HCT116 (cell line): ENCODE measurements at regions not wholly inside any gene's neighbourhood (a gene's known extent, or its start where the extent isn't known, plus 50 kb on each side); places are given as distances from the start of the nearest gene placed in this dataset.

Experiments
- ATAC-seq: fragments of 200-7000 bp; cut with Tn5 transposase; 2 replicates; pipeline ENCODE4 v1.9.1; 2020; ENCODE audit warnings: mild to moderate bottlenecking, moderate library complexity
- BruUV-seq: library from RNA; stranded (reverse); fragments of 400-500 nt; replicated peaks from 2 replicates; lab custom pipeline; 2021; lab: Mats Ljungman, UMichigan
- CTCF ChIA-PET: fragments of 300-600 bp; sonication (Branson Sonifier 250); formaldehyde crosslinking; loops from one replicate; lab custom pipeline; 2021; ENCODE audit warnings: antibody characterized with exemption; lab: Charles Lee
- POLR2A ChIA-PET: fragments of 300-600, 350-600 bp; sonication (Branson Sonifier 250); formaldehyde crosslinking; loops from one replicate; lab custom pipeline; 2021; ENCODE audit warnings: antibody characterized with exemption; lab: Charles Lee
- RAD21 ChIA-PET, 2 experiments: fragments of 300-600 bp; sonication (Branson Sonifier 250); formaldehyde crosslinking; loops; one replicate each; lab custom pipeline; 2023; ENCODE audit warnings: low total read pairs in 2 of 2; ENCODE audit not compliant: uncharacterized antibody in 2 of 2, unreplicated experiment in 2 of 2, low non-redundant PET in 1 of 2; lab: Charles Lee
- DNase-seq: peaks from one replicate; pipeline ENCODE4 v3.0.0-alpha.2; 2010; ENCODE audit warnings: low read depth, low spot score
- H2AFZ ChIP-seq: fragments of 200-600 bp; shearing (Covaris generic), sonication (generic); 2 replicates; pipeline ENCODE4 v1.6.1; 2017; ENCODE audit warnings: low read depth, mixed run types, mixed read lengths, antibody characterized with exemption, low read length; ENCODE audit not compliant: poor library complexity, severe bottlenecking
- H3K27ac ChIP-seq: 2 replicates; pipeline ENCODE4 v1.5.1; 2012; ENCODE audit warnings: low read depth, low read length
- H3K27me3 ChIP-seq: fragments of 200-600 bp; sonication (generic); 2 replicates; pipeline ENCODE4 v1.6.1; 2016; ENCODE audit warnings: mixed run types, low read length, mixed read lengths; ENCODE audit not compliant: insufficient read depth
- H3K36me3 ChIP-seq, 2 experiments: fragments of 200-500 bp in 1 of 2; fragments of 200-600 bp in 1 of 2; sonication (Bioruptor generic) in 1 of 2; sonication (generic) in 1 of 2; 2 replicates each; pipeline versions ENCODE4 v1.5.1 to v1.6.1; 2014 to 2016; ENCODE audit warnings: low read length in 2 of 2, inconsistent platforms in 1 of 2, mixed read lengths in 1 of 2, mixed run types in 1 of 2; ENCODE audit not compliant: insufficient read depth in 2 of 2, control insufficient read depth in 1 of 2
- H3K4me1 ChIP-seq, 2 experiments: fragments of 200-600 bp in 1 of 2; sonication (generic) in 1 of 2; 2 replicates each; pipeline versions ENCODE4 v1.5.1 to v1.6.1; 2012 to 2017; ENCODE audit warnings: low read length in 2 of 2, inconsistent platforms in 1 of 2, mild to moderate bottlenecking in 1 of 2, mixed read lengths in 1 of 2, mixed run types in 1 of 2, moderate library complexity in 1 of 2; ENCODE audit not compliant: insufficient read depth in 2 of 2, control insufficient read depth in 1 of 2
- H3K4me2 ChIP-seq: fragments of 200-600 bp; sonication (generic); 2 replicates; pipeline ENCODE4 v1.6.1; 2017; ENCODE audit warnings: mixed run types, low read length, mixed read lengths
- H3K4me3 ChIP-seq, 2 experiments: fragments of 200-600 bp in 1 of 2; sonication (generic) in 1 of 2; replicated peaks in 1 of 2; 2 replicates each; pipeline ENCODE4 v1.5.1; 2011 to 2016; ENCODE audit warnings: low read length in 2 of 2, control low read depth in 1 of 2, low read depth in 1 of 2, mild to moderate bottlenecking in 1 of 2, mixed read lengths in 1 of 2, mixed run types in 1 of 2
- H3K79me2 ChIP-seq: fragments of 200-600 bp; sonication (generic); 2 replicates; pipeline ENCODE4 v1.6.1; 2017; ENCODE audit warnings: mild to moderate bottlenecking, mixed run types, low read length, moderate library complexity, mixed read lengths; ENCODE audit not compliant: insufficient read depth
- H3K9ac ChIP-seq: fragments of 200-600 bp; sonication (generic); 2 replicates; pipeline ENCODE4 v1.6.1; 2016; ENCODE audit warnings: low read length, mixed read lengths
- H3K9me2 ChIP-seq: fragments of 200-600 bp; sonication (generic), shearing (Covaris generic); 2 replicates; pipeline ENCODE4 v1.6.1; 2017; ENCODE audit warnings: mixed run types, mild to moderate bottlenecking, moderate library complexity; ENCODE audit not compliant: insufficient read depth
- H3K9me3 ChIP-seq, 2 experiments: fragments of 200-500 bp in 1 of 2; fragments of 200-600 bp in 1 of 2; sonication (Bioruptor generic) in 1 of 2; sonication (generic) in 1 of 2; 2 replicates each; pipeline ENCODE4 v1.6.1; 2014 to 2017; ENCODE audit warnings: low read length in 2 of 2, mixed read lengths in 2 of 2, inconsistent platforms in 1 of 2, low read depth in 1 of 2, mild to moderate bottlenecking in 1 of 2, mixed run types in 1 of 2, moderate library complexity in 1 of 2; ENCODE audit not compliant: control insufficient read depth in 1 of 2, insufficient read depth in 1 of 2
- H4K20me1 ChIP-seq: fragments of 200-600 bp; sonication (generic), shearing (Covaris generic); 2 replicates; pipeline ENCODE4 v1.6.1; 2017; ENCODE audit warnings: mixed run types, mild to moderate bottlenecking, moderate library complexity; ENCODE audit not compliant: insufficient read depth
- ATF3 ChIP-seq: IDR thresholded peaks from 2 replicates; pipeline ENCODE4 v1.6.1; 2012
- CEBPB ChIP-seq: IDR thresholded peaks from 2 replicates; pipeline ENCODE4 v1.6.1; 2012; ENCODE audit warnings: low read depth
- ELF1 ChIP-seq: IDR thresholded peaks from 2 replicates; pipeline ENCODE4 v1.6.1; 2012; ENCODE audit warnings: low read depth, borderline replicate concordance
- EZH2phosphoT487 ChIP-seq: fragments of 200-600 bp; IDR thresholded peaks from 2 replicates; pipeline ENCODE4 v1.6.1; 2018; ENCODE audit warnings: antibody characterized with exemption, borderline replicate concordance
- POLR2A ChIP-seq: IDR thresholded peaks from 2 replicates; pipeline ENCODE4 v1.7.0; 2011; ENCODE audit warnings: borderline replicate concordance; ENCODE audit not compliant: insufficient read depth, insufficient read length; ENCODE audit errors: extremely low read depth
- RAD21 ChIP-seq: IDR thresholded peaks from 2 replicates; pipeline ENCODE4 v1.6.1; 2012; ENCODE audit warnings: low read depth, mild to moderate bottlenecking
- TCF7L2 ChIP-seq: IDR thresholded peaks from 2 replicates; pipeline ENCODE4 v1.7.0; 2011; ENCODE audit warnings: borderline replicate concordance, inconsistent platforms; ENCODE audit not compliant: insufficient read depth, insufficient read length; ENCODE audit errors: extremely low read depth
- YY1 ChIP-seq: IDR thresholded peaks from 2 replicates; pipeline ENCODE4 v1.6.1; 2011; ENCODE audit warnings: low read length, low read depth, moderate library complexity, mild to moderate bottlenecking; ENCODE audit not compliant: insufficient replicate concordance; ENCODE audit errors: extremely low read depth
- ZFX ChIP-seq: fragments of 450-650 bp; IDR thresholded peaks from 2 replicates; pipeline ENCODE4 v1.6.1; 2017
- intact Hi-C: fragments of 100-400 bp; cut with micrococcal nuclease; formaldehyde crosslinking; loops from 2 replicates; pipeline ENCODE4 v1.10.0; 2022
- TF ChIP-seq, protein P1 (sequence below): IDR thresholded peaks from 2 replicates; pipeline ENCODE4 v1.6.1; 2011; ENCODE audit warnings: mild to moderate bottlenecking, low read length, moderate library complexity; ENCODE audit not compliant: insufficient replicate concordance; ENCODE audit errors: extremely low read depth
- TF ChIP-seq, protein P2 (sequence below), 3 experiments: fragments of 200-600 bp in 1 of 3; sonication (generic) in 1 of 3; IDR thresholded peaks in 2 of 3; conservative IDR thresholded peaks in 1 of 3; 2 replicates each; pipeline ENCODE4 v1.5.1; 2012 to 2017; ENCODE audit warnings: low read depth in 2 of 3, low read length in 2 of 3, antibody characterized with exemption in 1 of 3, borderline replicate concordance in 1 of 3, control low read depth in 1 of 3, mild to moderate bottlenecking in 1 of 3, mixed read lengths in 1 of 3, mixed run types in 1 of 3, moderate library complexity in 1 of 3; ENCODE audit not compliant: insufficient read depth in 1 of 3

DNA sequence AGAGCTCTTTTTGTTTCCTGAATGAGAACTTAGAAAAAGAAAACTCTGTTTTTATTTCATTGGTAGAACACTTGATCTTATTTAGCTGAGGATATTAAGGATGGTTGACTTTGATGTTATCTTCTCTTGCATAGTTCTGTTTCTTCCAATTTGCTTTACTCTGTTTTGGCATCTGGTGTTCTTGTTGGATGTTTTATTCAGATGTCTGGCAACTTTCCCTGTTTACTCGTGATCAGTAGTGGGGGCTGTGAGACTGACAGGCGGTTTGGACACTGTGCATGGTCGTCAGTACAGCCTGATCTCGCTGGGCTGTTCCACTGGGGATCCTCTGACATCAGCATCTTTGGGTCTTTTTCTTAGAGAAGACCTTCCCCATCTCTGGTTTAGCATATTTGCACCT, 100.1 kb downstream of the TSN start:
- CTCF ChIA-PET: no interaction called here
- Histone ChIP-seq H3K4me2 (no peak overlapping the region), H2AFZ (no peak overlapping the region), H3K9me2 (no peaks in the 10 kb centered on the region), H3K27ac (no peak overlapping the region), H4K20me1 (no peaks in the 10 kb centered on the region), H3K79me2 (no peaks in the 10 kb centered on the region), H3K36me3 (no peaks in the 10 kb centered on the region), H3K9me3 (peaks cover 0 to 12% of the 10 kb centered on the region in 2 experiments; a peak in 1 of 4 replicates), H3K9ac (no peak overlapping the region), H3K27me3 (peaks cover 23% of the 10 kb centered on the region), H3K4me3 (no peak overlapping the region), H3K4me1 (no peaks in the 10 kb centered on the region)
- intact Hi-C loops: no loop called here
- POLR2A ChIA-PET: no interaction called here
- TF ChIP-seq YY1 (no peak), ELF1 (no peak), ZFX (no peak), EZH2phosphoT487 (no peak), POLR2A (no peak), CEBPB (no peak), TCF7L2 (no peak), ATF3 (no peak), RAD21 (no peak)
- TF ChIP-seq, protein P1, sequence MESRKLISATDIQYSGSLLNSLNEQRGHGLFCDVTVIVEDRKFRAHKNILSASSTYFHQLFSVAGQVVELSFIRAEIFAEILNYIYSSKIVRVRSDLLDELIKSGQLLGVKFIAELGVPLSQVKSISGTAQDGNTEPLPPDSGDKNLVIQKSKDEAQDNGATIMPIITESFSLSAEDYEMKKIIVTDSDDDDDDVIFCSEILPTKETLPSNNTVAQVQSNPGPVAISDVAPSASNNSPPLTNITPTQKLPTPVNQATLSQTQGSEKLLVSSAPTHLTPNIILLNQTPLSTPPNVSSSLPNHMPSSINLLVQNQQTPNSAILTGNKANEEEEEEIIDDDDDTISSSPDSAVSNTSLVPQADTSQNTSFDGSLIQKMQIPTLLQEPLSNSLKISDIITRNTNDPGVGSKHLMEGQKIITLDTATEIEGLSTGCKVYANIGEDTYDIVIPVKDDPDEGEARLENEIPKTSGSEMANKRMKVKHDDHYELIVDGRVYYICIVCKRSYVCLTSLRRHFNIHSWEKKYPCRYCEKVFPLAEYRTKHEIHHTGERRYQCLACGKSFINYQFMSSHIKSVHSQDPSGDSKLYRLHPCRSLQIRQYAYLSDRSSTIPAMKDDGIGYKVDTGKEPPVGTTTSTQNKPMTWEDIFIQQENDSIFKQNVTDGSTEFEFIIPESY: no peak
- TF ChIP-seq, protein P2, sequence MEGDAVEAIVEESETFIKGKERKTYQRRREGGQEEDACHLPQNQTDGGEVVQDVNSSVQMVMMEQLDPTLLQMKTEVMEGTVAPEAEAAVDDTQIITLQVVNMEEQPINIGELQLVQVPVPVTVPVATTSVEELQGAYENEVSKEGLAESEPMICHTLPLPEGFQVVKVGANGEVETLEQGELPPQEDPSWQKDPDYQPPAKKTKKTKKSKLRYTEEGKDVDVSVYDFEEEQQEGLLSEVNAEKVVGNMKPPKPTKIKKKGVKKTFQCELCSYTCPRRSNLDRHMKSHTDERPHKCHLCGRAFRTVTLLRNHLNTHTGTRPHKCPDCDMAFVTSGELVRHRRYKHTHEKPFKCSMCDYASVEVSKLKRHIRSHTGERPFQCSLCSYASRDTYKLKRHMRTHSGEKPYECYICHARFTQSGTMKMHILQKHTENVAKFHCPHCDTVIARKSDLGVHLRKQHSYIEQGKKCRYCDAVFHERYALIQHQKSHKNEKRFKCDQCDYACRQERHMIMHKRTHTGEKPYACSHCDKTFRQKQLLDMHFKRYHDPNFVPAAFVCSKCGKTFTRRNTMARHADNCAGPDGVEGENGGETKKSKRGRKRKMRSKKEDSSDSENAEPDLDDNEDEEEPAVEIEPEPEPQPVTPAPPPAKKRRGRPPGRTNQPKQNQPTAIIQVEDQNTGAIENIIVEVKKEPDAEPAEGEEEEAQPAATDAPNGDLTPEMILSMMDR (IDR thresholded peaks at IDR 0.05 in 2 of 3, conservative IDR thresholded peaks at IDR 0.05 in 1 of 3; ENCODE audit: borderline replicate concordance in 1 of 3, insufficient read depth in 1 of 3, low read depth in 2 of 3, low read length in 2 of 3): no peak
- no TSS peak for BruUV-seq
- RAD21 ChIA-PET: no interaction called here
- ATAC-seq: no peak
- DNase-seq: no peak
